ENCODE measurements at regions not wholly inside any gene's neighbourhood (a gene's known extent, or its start where the extent isn't known, plus 50 kb on each side); places are given as distances from the start of the nearest gene placed in this dataset.

GRCh38 chr2:116979916-116980764 lies 834.4 kb upstream of the DDX18 start:
- ChIA-PET CTCF (no interaction called here), POLR2A (no interaction called here)
- peaks cover 9% of the 10 kb centered on the region for H3K9me3 ChIP-seq (replicated peaks; ENCODE audit: control insufficient read depth, insufficient read depth, low read length)
- H3K4me3 ChIP-seq (replicated peaks in 1 of 3; ENCODE audit: insufficient read depth in 1 of 3, low read depth in 1 of 3, low read length in 3 of 3), result no peak overlapping the region
- H3K27ac ChIP-seq (ENCODE audit: insufficient read depth, low read depth, low read length), result no peak overlapping the region
- no peaks in the 10 kb centered on the region for H3K79me2 ChIP-seq (ENCODE audit: control insufficient read depth, insufficient read depth, low read length)
- H2AFZ ChIP-seq (ENCODE audit: low read depth, low read length), result no peak overlapping the region
- DNase-seq (ENCODE audit: low read depth, low spot score), result no peak
- H3K27me3 ChIP-seq (ENCODE audit: control insufficient read depth in 2 of 2, insufficient read depth in 2 of 2, low read length in 2 of 2), result no peaks in the 10 kb centered on the region
- no peaks in the 10 kb centered on the region for H4K20me1 ChIP-seq (replicated peaks; ENCODE audit: control insufficient read depth, extremely low read depth, insufficient read depth, low read length)
- BruUV-seq (replicated peaks), result no TSS peak
- no peak overlapping the region for H3K9ac ChIP-seq (replicated peaks; ENCODE audit: extremely low read depth, insufficient read depth, low read length)
- H3K36me3 ChIP-seq (ENCODE audit: control insufficient read depth in 2 of 2, extremely low read depth in 1 of 2, insufficient read depth in 2 of 2, low read length in 2 of 2), result no peaks in the 10 kb centered on the region
- H3K4me2 ChIP-seq (ENCODE audit: insufficient read depth, low read length), result no peak overlapping the region
- dilution Hi-C loops (cut with MboI; ENCODE audit: extremely low pct_ligation_motif_present, low sequenced_read_pairs), result no loop called here
- no peaks in the 10 kb centered on the region for H3K9me1 ChIP-seq (replicated peaks; ENCODE audit: control insufficient read depth, extremely low read depth, insufficient read depth, low read length)
- H3K4me1 ChIP-seq (ENCODE audit: control insufficient read depth, extremely low read depth, insufficient read depth, low read length), result no peaks in the 10 kb centered on the region
- no peak for FAIRE-seq
- intact Hi-C loops (cut with micrococcal nuclease), result no loop called here
- TF ChIP-seq EZH2 (IDR thresholded peaks at IDR 0.05; ENCODE audit: borderline replicate concordance, low read depth, low read length, severe bottlenecking) (no peak), CTCF (IDR thresholded peaks at IDR 0.05; ENCODE audit: extremely low read depth in 1 of 2, insufficient read depth in 1 of 2, low read depth in 1 of 2, low read length in 2 of 2) (no peak), FOS (IDR thresholded peaks at IDR 0.05; ENCODE audit: borderline replicate concordance, insufficient read depth, low read length) (no peak), GATA2 (IDR thresholded peaks at IDR 0.05; ENCODE audit: insufficient read depth, insufficient read length, low read depth, low read length) (no peak), POLR2AphosphoS5 (IDR thresholded peaks at IDR 0.05; ENCODE audit: insufficient read depth, low read depth, low read length) (no peak), MAX (IDR thresholded peaks at IDR 0.05; ENCODE audit: insufficient read depth, insufficient read length) (no peak), JUN (IDR thresholded peaks at IDR 0.05; ENCODE audit: borderline replicate concordance, insufficient read depth, insufficient read length, low read depth) (no peak), POLR2A (IDR thresholded peaks at IDR 0.05; ENCODE audit: low read depth, low read length) (no peak), MYC (IDR thresholded peaks at IDR 0.05; ENCODE audit: low read depth, low read length) (no peak)
